HFF-Myc (cell line): ENCODE measurements at regions not wholly inside any gene's neighbourhood (a gene's known extent, or its start where the extent isn't known, plus 50 kb on each side); places are given as distances from the start of the nearest gene placed in this dataset.
"Not testable (repeated sequence)": the region's sequence is repeated elsewhere in the genome, so short reads cannot be mapped to it uniquely, and the experiment has no call there.

Experiments
- DNase-seq: peaks from one replicate; pipeline ENCODE4 v3.0.0-alpha.2; 2011; ENCODE audit warnings: low read depth; ENCODE audit errors: extremely low read depth
- H3K4me3 ChIP-seq: replicated peaks from 2 replicates; pipeline ENCODE4 v1.5.1; 2011; ENCODE audit warnings: low read depth, mild to moderate bottlenecking, control low read depth, low read length
- TF ChIP-seq, protein P1 (sequence below): IDR thresholded peaks from 2 replicates; pipeline ENCODE4 v1.5.1; 2012; ENCODE audit warnings: mild to moderate bottlenecking, low read depth, low read length, control low read depth; ENCODE audit errors: missing control alignments

DNA sequence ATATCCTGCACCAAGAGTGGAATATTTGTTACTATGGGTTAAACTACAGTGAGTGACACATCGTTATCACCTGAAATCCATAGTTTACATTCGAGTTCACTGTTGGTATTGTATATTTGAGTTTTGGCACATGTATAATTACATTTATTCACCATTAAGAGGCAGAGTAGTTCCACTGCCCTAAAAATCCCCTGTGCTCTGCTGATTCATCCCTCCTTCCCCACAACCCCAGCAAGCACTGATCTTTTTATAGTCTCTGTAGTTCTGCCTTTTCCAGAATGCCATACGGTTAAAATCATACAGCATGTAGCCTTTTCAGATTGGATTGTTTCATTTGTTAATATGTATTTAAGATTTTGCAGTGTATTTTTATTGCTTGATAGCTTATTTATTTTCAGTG, 495.2 kb downstream of the DIRAS2 start:
- TF ChIP-seq, protein P1, sequence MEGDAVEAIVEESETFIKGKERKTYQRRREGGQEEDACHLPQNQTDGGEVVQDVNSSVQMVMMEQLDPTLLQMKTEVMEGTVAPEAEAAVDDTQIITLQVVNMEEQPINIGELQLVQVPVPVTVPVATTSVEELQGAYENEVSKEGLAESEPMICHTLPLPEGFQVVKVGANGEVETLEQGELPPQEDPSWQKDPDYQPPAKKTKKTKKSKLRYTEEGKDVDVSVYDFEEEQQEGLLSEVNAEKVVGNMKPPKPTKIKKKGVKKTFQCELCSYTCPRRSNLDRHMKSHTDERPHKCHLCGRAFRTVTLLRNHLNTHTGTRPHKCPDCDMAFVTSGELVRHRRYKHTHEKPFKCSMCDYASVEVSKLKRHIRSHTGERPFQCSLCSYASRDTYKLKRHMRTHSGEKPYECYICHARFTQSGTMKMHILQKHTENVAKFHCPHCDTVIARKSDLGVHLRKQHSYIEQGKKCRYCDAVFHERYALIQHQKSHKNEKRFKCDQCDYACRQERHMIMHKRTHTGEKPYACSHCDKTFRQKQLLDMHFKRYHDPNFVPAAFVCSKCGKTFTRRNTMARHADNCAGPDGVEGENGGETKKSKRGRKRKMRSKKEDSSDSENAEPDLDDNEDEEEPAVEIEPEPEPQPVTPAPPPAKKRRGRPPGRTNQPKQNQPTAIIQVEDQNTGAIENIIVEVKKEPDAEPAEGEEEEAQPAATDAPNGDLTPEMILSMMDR, result no peak
- no peak overlapping the region for H3K4me3 ChIP-seq
- DNase-seq, result no peak

DNA sequence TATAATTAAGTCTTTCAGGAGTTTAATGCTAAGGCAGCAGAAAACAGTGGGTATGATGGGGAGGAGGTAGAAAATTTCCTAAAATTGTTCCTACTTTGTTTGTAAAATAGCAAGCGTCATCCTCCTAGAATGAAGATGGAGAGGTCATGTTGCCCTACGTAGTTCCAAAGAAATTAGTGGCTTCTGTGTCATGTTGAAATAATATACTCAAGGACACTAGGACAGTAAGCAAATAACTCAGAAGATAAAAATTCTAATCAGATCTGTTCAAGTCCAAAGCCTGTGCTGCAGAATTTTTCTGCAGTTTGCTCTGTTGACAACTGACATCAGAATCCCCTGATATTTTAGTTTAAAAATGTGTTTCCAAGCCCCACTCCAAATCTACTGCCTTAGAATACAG, 486.3 kb downstream of the DIRAS2 start:
- TF ChIP-seq, protein P1, result no peak
- H3K4me3 ChIP-seq, result no peak overlapping the region
- no peak for DNase-seq

DNA sequence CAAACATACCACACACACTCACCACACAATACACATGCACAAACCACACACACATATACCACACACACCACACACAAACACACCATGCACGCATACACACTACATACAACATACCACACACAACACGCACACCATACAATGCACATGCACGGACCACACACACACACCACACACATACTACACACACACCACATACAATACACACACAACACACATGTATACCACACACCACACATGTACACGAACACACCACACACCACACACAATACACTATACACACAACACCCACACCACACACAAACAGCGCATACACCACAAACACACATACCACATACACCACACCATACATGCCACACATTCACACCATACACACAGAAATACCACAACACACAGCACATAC, 480.3 kb downstream of the DIRAS2 start:
- TF ChIP-seq, protein P1, result no peak
- H3K4me3 ChIP-seq, result no peak overlapping the region
- no peak for DNase-seq

DNA sequence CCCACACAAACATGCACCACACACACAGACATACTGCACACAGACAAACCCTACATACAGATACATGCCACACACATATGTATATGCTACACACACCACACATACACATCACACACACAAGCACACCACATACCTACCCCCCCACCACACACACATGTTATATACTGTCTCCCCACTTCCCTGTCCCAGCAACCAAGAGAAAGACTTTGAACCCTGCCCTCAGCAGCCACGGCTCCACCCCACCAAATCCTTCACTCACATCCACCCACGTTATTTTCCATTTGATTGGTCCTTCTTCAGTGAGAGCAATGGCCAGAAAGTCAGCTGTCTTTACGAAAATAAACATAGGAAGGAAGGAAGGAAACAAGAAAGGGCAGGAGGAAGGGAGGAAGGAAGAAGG, 479.8 kb downstream of the DIRAS2 start:
- no peak for DNase-seq
- TF ChIP-seq, protein P1, result no peak
- H3K4me3 ChIP-seq, result no peak overlapping the region

DNA sequence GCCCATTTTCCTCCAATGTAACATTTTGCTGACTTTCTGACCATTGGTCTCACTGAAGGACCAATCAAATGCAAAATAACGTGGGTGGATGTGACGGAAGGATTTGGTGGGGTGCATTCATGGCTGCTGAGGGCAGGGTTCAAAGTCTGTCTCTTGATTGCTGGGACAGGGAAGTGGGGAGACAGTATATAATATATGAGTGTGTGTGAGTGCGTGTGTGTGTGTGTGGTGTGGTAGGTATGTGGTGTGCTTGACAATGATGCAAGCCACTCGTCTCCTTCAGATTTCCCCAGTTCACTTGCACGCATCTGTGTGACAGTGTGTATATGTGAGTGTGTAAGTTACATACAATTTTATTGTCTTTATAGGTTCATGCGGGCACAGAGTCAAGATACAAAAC, 477.3 kb downstream of the DIRAS2 start:
- DNase-seq, result no peak
- TF ChIP-seq, protein P1, result no peak
- no peak overlapping the region for H3K4me3 ChIP-seq

DNA sequence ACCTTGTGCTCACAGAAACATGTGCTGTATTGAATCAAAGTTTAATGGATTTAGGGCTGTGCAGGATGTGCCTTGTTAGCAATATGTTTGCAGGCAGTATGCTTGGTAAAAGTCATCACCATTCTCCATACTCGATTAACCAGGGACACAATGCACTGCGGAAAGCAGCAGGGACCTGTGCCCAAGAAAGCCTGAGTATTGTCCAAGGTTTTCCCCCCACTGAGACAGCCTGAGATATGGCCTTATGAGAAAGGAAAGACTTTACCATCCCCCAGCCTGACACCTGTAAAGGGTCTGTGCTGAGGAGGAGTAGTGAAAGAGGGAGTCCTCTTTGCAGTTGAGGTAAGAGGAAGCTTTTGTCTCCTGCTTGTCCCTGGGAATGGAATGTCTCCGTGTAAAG, 476.2 kb downstream of the DIRAS2 start:
- DNase-seq, result not testable (repeated sequence)

DNA sequence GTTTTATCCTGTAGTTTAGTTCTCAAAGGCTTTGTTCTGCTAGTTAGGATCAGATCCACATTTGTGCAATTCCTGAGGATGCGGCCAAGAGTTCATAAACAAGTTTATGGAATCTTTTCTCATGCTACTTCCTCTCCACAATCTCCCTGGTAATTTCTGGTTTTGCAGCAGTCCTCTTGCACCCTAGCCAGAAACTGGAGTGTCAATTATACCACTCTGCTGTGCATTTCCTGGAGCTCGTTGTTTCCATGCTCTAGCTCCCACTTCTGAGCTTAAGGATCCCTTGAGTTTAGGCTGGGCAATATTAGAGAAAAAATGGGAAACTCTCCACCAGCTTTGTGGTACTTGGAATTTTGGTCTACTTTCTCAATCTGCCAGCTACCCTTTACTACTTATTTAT, 474.7 kb downstream of the DIRAS2 start:
- no peak for DNase-seq
- no peak overlapping the region for H3K4me3 ChIP-seq
- TF ChIP-seq, protein P1, result no peak

More for the DNA sequence above, 476.2 kb downstream of the DIRAS2 start:
- not testable (repeated sequence) for H3K4me3 ChIP-seq

DNA sequence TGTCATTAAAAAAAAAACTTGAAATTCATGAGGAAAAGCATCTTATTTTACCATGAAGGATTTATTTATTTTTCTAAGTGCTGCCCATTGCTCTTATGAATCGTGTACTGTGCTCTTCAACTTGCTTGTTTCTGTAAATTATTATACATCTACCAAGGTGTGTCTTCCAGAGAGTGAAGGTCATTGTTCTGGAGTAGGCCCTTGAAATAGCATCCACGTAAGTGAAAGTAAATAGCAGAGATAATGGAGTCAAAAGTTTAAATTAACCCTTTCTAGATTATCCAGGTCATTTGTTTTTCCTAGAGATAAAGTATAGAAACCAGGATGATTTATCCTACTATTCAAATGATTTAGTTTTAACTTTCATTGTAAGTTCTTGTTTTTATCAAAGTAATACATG, 473.1 kb downstream of the DIRAS2 start:
- no peak for DNase-seq
- H3K4me3 ChIP-seq, result no peak overlapping the region

DNA sequence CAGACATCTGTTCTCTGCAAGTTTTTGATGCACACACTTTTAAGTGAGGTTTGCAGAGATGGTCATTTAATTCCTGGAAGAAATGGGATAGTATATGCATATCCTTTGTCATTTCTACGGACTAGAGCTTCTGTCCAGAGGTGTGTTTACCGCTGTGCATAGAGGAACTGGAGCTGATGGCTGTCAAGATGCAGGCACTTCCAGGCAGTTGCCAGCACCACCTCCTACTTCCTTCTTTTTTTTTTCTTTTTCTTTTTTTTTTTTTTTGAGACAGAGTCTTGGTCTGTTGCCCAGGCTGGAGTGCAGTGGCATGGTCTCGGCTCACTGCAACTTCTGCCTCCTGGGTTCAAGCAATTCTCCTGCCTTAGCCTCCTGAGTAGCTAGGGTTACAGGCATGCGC, 468.7 kb downstream of the DIRAS2 start:
- not testable (repeated sequence) for H3K4me3 ChIP-seq, DNase-seq

More for the DNA sequence above, 473.1 kb downstream of the DIRAS2 start:
- TF ChIP-seq, protein P1, result no peak

DNA sequence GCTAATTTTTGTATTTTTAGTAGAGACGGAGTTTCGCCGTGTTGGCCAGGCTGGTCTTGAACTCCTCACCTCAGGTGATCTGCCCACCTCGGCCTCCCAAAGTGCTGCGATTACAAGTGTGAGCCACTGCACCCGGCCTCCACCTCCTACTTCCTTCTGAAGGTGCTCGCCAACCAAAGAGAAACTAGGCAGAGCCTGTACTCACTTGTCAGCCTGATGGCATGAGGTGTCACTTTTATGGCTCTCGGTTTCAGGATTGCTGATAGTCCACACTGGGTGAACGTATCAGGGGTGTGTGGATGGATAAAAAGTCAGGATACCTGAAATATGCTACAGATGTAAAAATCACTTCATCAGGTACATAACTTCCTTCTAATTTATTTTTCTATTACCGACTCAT, 468.3 kb downstream of the DIRAS2 start:
- not testable (repeated sequence) for DNase-seq, H3K4me3 ChIP-seq
